Skeletal muscle tissue (tissue), 3 donors: ENCODE measurements at regions not wholly inside any gene's neighbourhood (a gene's known extent, or its start where the extent isn't known, plus 50 kb on each side); places are given as distances from the start of the nearest gene placed in this dataset.

Experiments
- H3K27ac ChIP-seq: one replicate; pipeline ENCODE4 v1.7.0; 2013; ENCODE audit warnings: mild to moderate bottlenecking, low read depth, low read length, inconsistent platforms
- H3K27me3 ChIP-seq, 3 donors: one replicate each; pipeline ENCODE4 v1.7.0; 2013; ENCODE audit warnings: low read length in 3 of 3; ENCODE audit not compliant: control insufficient read depth in 3 of 3, insufficient read depth in 3 of 3
- H3K36me3 ChIP-seq, 3 donors: one replicate each; pipeline ENCODE4 v1.7.0; 2013; ENCODE audit warnings: low read length in 3 of 3; ENCODE audit not compliant: control insufficient read depth in 3 of 3, insufficient read depth in 3 of 3
- H3K4me1 ChIP-seq, 3 donors: one replicate each; pipeline ENCODE4 v1.7.0; 2013; ENCODE audit warnings: low read length in 3 of 3, mild to moderate bottlenecking in 3 of 3; ENCODE audit not compliant: control insufficient read depth in 3 of 3, insufficient read depth in 3 of 3
- H3K4me3 ChIP-seq, 3 donors: one replicate each; pipeline ENCODE4 v1.7.0; 2013; ENCODE audit warnings: low read length in 3 of 3
- H3K9ac ChIP-seq, 3 donors: one replicate each; pipeline ENCODE4 v1.7.0; 2013; ENCODE audit warnings: low read length in 3 of 3, mild to moderate bottlenecking in 3 of 3, moderate library complexity in 2 of 3, low read depth in 1 of 3
- H3K9me3 ChIP-seq, 3 donors: one replicate each; pipeline ENCODE4 v1.7.0; 2013; ENCODE audit warnings: low read length in 3 of 3; ENCODE audit not compliant: control insufficient read depth in 3 of 3
- donor health status: Osteomylitis.

DNA sequence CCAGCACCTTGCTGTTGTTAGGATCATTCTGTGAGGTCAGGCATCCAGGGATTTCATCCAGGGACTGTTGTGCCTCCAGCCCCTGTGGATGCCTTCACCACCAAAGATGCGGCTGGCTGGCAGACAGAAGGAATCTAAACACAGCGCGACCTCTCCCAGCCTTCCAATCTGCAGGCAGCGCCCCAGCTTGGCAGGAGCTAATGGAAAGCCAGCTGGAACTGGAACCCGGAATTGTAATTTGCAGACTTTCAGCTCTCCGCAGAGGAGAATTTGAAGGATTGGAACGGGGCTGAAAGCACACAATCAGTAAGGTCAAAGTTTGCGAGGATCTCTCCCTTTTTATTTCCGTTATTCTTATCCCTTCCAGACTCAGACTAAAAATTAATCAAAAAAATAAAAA is 127.8 kb downstream of the TRIB2 start:
- Histone ChIP-seq H3K9ac (no peak overlapping the region), H3K36me3 (no peaks in the 10 kb centered on the region), H3K4me3 (no peak overlapping the region), H3K27me3 (no peaks in the 10 kb centered on the region), H3K9me3 (no peaks in the 10 kb centered on the region), H3K27ac (no peak overlapping the region), H3K4me1 (no peaks in the 10 kb centered on the region)

DNA sequence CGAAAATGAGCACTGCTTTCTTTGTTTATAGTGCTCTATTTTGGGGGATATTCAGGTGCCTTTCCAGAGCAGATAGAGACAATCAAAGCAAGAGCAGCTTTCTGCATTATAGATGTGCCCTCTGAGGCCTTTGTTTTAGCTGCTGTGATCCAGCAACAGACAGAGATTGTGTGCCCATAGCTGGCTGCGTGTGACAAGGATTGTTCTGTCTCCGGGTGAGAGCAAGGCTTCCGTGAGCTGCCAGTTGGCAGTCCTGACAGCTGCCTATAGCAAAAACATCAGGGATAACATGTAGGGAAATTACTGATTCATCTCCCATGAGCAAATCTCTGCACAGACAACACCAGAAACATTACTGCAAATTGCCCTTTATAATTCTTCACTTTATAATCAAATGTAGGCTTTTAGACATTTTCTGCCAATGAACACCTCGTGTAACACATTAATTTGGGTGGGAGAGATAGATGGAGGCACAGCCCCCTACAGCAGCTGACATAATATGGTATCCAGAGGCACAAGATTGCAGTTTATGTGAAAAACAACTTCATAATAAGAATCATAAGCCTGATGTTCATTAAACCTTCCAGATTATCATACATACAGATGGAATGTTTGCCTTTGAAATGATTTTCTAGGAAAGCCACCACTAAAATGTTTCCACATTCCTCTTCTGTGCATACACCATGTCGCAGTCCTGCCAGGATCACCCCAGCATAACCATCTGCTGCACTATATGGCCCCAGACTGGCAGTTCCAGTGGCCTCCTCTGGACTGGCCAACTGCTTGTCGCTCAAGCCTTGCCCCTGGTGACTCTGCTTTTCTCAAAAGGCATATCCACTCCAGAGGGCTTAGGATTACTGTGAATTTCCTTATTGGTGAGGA is 131.2 kb downstream of the TRIB2 start:
- Histone ChIP-seq H3K9ac (no peak overlapping the region), H3K36me3 (no peaks in the 10 kb centered on the region), H3K27ac (no peak overlapping the region), H3K4me1 (no peaks in the 10 kb centered on the region), H3K9me3 (no peaks in the 10 kb centered on the region), H3K27me3 (no peaks in the 10 kb centered on the region), H3K4me3 (no peak overlapping the region)

DNA sequence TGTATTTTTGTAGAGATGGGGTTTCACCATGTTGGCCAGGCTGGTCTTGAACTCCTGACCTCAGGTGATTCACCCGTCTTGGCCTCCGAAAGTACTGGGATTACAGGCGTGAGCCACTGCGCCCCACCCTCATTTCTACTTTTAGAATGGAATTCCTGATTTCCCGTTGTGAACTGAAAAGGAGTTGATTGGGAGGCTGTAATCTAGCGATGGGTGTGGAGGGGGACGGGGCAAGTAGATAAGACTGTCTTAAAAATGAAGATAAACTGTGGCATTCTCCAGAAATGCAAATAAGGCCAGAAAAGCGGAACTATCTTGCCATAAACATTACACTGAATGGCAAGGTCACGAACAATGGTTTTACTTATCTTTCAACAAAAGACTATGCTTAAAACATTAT is 135.4 kb downstream of the TRIB2 start:
- Histone ChIP-seq H3K4me1 (no peaks in the 10 kb centered on the region), H3K4me3 (no peak overlapping the region), H3K27me3 (no peaks in the 10 kb centered on the region), H3K36me3 (no peaks in the 10 kb centered on the region), H3K27ac (no peak overlapping the region), H3K9ac (no peak overlapping the region), H3K9me3 (no peaks in the 10 kb centered on the region)

DNA sequence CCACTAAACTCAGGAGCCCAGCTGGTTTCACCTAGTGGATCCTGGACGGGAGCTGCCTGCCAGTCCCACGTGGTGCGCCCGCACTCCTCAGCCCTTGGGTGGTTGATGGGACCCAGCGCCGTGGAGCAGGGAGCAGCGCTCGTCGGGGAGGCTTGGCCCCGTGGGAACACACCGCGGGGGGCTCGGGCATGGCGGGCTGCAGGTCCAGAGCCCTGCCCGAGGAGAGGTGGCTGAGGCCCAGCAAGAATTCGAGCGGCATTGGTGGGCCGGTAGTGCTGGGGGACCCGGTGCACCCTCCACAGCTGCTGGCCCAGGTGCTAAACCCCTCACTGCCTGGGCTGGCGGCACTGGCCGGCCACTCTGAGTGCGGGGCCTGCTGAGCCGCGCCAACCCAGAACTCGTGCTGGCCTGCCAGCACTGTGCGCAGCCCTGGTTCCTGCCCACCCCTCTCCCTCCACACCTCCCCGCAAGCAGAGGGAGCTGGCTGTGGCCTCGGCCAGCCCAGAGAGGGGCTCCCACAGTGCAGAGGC is 137.3 kb downstream of the TRIB2 start:
- H3K4me1 ChIP-seq: no peaks in the 10 kb centered on the region
- H3K27me3 ChIP-seq: no peaks in the 10 kb centered on the region
- H3K27ac ChIP-seq: no peak overlapping the region
- H3K9ac ChIP-seq: no peak overlapping the region
- H3K9me3 ChIP-seq: no peaks in the 10 kb centered on the region
- no peaks in the 10 kb centered on the region for H3K36me3 ChIP-seq
- H3K4me3 ChIP-seq: no peak overlapping the region

DNA sequence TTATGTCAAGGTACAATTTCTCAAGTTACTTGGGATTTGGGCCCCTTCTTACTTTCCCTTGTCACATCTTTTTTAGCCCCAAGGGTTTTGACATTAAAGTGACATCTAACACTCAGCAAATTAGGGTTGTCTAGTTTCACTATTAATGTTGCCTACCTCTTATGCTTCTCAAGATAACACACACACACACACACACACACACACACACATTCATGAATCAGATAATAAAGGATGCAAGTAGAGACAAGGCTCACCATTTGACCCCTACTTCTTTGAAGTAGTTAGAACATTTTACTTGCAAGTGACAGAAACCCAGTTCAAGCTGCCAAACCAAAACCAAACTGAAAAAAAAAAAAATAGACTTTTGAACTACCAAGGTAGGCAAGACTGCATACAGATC is 138.8 kb downstream of the TRIB2 start:
- Histone ChIP-seq H3K4me3 (no peak overlapping the region), H3K4me1 (no peaks in the 10 kb centered on the region), H3K36me3 (no peaks in the 10 kb centered on the region), H3K27ac (no peak overlapping the region), H3K27me3 (no peaks in the 10 kb centered on the region), H3K9me3 (no peaks in the 10 kb centered on the region), H3K9ac (no peak overlapping the region)

DNA sequence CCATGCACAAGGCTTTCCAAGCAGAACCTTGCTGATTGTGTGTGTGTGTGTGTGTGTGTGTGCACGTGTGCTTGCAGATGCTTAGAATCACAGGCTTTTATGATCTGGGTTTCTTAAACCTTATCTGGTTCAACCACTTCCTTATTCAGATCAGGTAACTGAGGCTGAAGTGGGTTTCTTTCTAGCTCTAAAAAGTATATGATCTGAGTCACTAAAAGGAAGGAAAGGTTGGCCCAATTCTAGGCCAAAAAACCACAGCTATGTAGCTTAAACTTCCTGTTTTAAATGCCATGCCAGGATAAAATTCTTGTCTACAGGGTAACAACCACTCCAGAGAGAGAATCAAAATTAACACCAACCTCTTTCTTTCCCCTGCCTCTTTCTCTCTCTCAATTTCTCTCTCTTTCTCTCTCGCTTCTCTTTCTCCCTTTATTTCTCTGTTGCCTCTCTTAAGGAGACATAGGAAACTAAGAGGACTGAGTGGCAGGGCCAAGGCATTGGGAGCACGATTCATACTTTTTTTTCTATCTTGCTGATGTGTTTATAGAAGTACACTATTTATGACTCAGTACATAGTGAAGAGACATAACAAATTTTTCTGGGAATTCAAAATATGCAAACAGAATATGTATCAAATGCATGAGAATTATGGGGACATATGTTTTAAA is 140.3 kb downstream of the TRIB2 start:
- Histone ChIP-seq H3K27me3 (no peaks in the 10 kb centered on the region), H3K36me3 (no peaks in the 10 kb centered on the region), H3K9me3 (no peaks in the 10 kb centered on the region), H3K4me3 (no peak overlapping the region), H3K9ac (no peak overlapping the region), H3K4me1 (peaks cover 0 to 3% (median 0%) of the 10 kb centered on the region in 3 donors), H3K27ac (no peak overlapping the region)

DNA sequence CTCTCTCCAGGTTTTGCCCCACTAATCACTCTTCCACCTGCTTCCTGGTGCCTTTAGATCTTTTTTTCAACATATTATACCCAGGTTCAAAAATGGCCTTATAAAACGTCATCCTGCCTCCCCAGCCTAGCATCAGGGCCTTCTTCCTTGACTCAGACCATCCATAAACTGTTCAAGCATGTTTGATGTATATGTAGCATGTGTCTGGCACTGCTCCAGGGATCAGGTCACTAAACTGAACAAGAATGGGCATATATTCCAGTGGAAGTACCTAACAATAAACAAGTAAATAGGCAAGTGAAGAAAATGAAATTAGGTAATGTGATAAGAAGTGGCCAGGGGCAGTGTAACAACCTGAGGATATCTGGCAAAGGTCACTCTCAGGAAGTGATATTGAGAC is 141.2 kb downstream of the TRIB2 start:
- no peak overlapping the region for H3K9ac ChIP-seq
- H3K27me3 ChIP-seq: no peaks in the 10 kb centered on the region
- H3K4me1 ChIP-seq: peaks cover 0 to 3% (median 0%) of the 10 kb centered on the region in 3 donors

DNA sequence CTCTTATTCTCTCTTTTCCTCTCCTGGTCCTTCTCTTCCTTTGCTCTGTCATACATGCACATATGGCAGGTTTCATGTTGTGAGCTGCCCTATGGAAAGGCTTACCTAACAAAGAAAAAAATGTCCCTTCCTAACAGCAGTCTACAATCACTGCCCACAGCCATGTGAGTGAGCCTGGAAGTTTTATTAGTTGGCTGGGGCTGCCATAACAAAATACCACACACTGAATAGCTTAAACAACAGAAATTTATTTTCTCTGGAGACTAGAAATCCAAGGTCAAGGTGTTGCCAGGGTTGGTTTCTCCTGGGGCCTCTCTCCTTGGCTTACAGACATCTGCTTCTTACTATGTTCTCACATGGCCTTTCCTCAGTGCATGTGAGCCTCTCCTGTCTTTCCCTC is 142.1 kb downstream of the TRIB2 start:
- no peaks in the 10 kb centered on the region for H3K27me3 ChIP-seq
- peaks cover 0 to 1% (median 0%) of the 10 kb centered on the region in 3 donors for H3K9me3 ChIP-seq
- no peak overlapping the region for H3K4me3 ChIP-seq
- peaks cover 0 to 3% (median 0%) of the 10 kb centered on the region in 3 donors for H3K4me1 ChIP-seq
- H3K9ac ChIP-seq: no peak overlapping the region
- H3K36me3 ChIP-seq: no peaks in the 10 kb centered on the region
- H3K27ac ChIP-seq: no peak overlapping the region

More for the DNA sequence above, 141.2 kb downstream of the TRIB2 start:
- H3K4me3 ChIP-seq: no peak overlapping the region
- no peak overlapping the region for H3K27ac ChIP-seq
- no peaks in the 10 kb centered on the region for H3K9me3 ChIP-seq
- no peaks in the 10 kb centered on the region for H3K36me3 ChIP-seq

DNA sequence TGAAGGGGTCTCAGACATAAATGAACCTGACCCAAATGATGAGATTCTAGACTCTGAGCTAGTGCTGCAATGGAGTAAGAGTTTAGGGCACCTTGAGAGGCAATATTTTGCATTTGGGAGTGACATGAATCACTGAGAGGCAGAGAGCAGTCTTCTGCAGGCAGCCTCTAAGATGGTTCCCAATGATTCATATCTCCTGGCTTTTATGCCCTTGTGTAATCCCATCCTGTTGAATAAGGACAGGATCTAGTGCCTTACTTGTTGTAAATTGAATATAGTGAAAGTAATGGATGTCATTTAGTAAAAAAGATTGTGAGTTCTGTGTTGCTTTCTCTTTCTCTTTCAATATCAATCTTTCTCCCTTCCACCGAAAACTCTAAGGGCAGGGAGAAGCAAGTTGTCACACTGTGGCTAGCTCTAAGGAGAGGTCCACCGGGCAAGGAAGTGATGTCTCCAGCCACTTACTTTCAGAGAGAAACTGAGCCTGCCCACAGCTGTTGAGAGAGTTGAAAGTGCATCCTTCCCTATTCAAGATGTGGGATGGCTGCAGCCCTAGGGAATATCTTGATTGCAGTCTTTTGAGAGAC is 144.7 kb downstream of the TRIB2 start:
- Histone ChIP-seq H3K4me1 (peaks cover 0 to 3% (median 0%) of the 10 kb centered on the region in 3 donors), H3K27ac (no peak overlapping the region), H3K9ac (no peak overlapping the region), H3K9me3 (peaks cover 0 to 4% (median 4%) of the 10 kb centered on the region in 3 donors), H3K27me3 (no peaks in the 10 kb centered on the region), H3K36me3 (no peaks in the 10 kb centered on the region), H3K4me3 (no peak overlapping the region)

DNA sequence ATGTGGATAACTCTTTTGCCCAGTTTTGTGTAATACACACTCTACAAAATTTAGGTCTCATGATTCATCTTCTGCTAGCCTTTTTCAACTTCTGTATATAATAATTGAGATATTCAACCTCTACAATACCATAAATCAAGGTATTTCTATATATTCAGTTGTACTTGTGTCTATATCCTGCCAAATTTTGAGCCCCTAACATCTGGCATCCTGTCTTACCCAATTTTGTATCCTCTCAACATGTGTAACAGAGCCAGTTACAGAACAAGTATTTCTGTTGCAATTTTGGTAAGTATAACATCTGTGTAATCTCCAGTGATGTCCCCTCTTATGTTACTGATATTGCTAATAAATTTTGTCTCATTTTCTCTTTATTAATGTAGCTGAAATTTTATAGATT is 145.8 kb downstream of the TRIB2 start:
- Histone ChIP-seq H3K27me3 (peaks cover 0 to 2% (median 0%) of the 10 kb centered on the region in 3 donors), H3K4me1 (peaks cover 0 to 3% (median 0%) of the 10 kb centered on the region in 3 donors), H3K9ac (no peak overlapping the region), H3K27ac (no peak overlapping the region), H3K4me3 (no peak overlapping the region), H3K36me3 (no peaks in the 10 kb centered on the region), H3K9me3 (peaks cover 0 to 4% (median 4%) of the 10 kb centered on the region in 3 donors)
